Pancreas (tissue), 10 donors: ENCODE measurements at regions not wholly inside any gene's neighbourhood (a gene's known extent, or its start where the extent isn't known, plus 50 kb on each side); places are given as distances from the start of the nearest gene placed in this dataset.
A peak's percentile ranks its signal among the peaks of the same experiment; 100 is the strongest.

ENCODE experiments used
- ATAC-seq, 4 donors: fragments of 200-7000 bp; cut with Tn5 transposase; one replicate each; pipeline versions ENCODE4 v1.8.0 to v1.9.1; 2020; ENCODE audit warnings: mild to moderate bottlenecking in 4 of 4, moderate library complexity in 4 of 4
- DNase-seq, 6 donors: peaks; one replicate each; pipeline ENCODE4 v3.0.0-alpha.2; 2020
- FAIRE-seq: peaks from 2 replicates; lab custom pipeline; 2012; peaks lifted over from hg19 to GRCh38; lab: Jason Lieb, UNC
- H3K27ac ChIP-seq, 4 donors: fragments of 200-600 bp; sonication (generic); 1 replicate in 3 of 4; 2 replicates in 1 of 4; pipeline versions ENCODE4 v1.5.0 to v1.8.0; 2020
- H3K27me3 ChIP-seq, 4 donors: fragments of 200-600 bp; one replicate each; pipeline ENCODE4 v1.8.0; 2021
- H3K36me3 ChIP-seq, 3 donors: fragments of 200-600 bp; sonication (generic) in 1 of 3; one replicate each; pipeline versions ENCODE4 v1.5.0 to v1.8.0; 2020 to 2021
- H3K4me1 ChIP-seq, 3 donors: fragments of 200-600 bp; one replicate each; pipeline ENCODE4 v1.8.0; 2021
- H3K4me3 ChIP-seq, 4 donors: fragments of 200-600 bp; sonication (generic) in 2 of 4; one replicate each; pipeline versions ENCODE4 v1.5.0 to v1.8.0; 2020 to 2021
- H3K9me3 ChIP-seq, 4 donors: fragments of 200-600 bp; one replicate each; pipeline ENCODE4 v1.8.0; 2021
- CTCF ChIP-seq, 4 donors: fragments of 200-600 bp; sonication (generic) in 3 of 4; IDR thresholded peaks; one replicate each; pipeline versions ENCODE4 v1.5.0 to v1.8.0; 2021; ENCODE audit warnings: antibody characterized with exemption in 4 of 4
- WGBS, 2 donors: extraction: QIAGEN DNeasy Blood & Tissue Kit; methylation state at CpG; one replicate each; pipeline ENCODE4 v1.1.7; 2013; 5-methylcytosine and 5-hydroxymethylcytosine counted together
- intact Hi-C, 3 donors: fragments of 100-400 bp; cut with DNase I; formaldehyde crosslinking; loops; one replicate each; pipeline versions ENCODE4 v1.11.1 to v1.14.2; 2022
- donor health status: healthy with polysubstance abuse.
- donor health status: DM: no; HTN: no; CAD: no; lungs with moderate emphysema.
- donor health status: DM: no; HTN: no; CAD: no.
- donor health status: control.
- donor health status: control.
- donor health status: Bipolar disorder and iron deficiency.
- donor health status: DM: yes; HTN: yes; CAD: no.
- donor health status: DM: no; HTN: no; CAD: no.
- donor health status: DM: no; HTN: no; CAD: no.
- donor health status: DM: yes; HTN: yes; CAD: no.

- intact Hi-C loops, result loop anchor here in 1 of 3 donors (10.0 kb wide), 1 partner anchor 107 kb away; the partner anchor contains the start of gene COL1A2
- FAIRE-seq, result no peak
These were observed 106.6 kb upstream of the COL1A2 start for GRCh38 chr7:94288096-94288495.

DNA sequence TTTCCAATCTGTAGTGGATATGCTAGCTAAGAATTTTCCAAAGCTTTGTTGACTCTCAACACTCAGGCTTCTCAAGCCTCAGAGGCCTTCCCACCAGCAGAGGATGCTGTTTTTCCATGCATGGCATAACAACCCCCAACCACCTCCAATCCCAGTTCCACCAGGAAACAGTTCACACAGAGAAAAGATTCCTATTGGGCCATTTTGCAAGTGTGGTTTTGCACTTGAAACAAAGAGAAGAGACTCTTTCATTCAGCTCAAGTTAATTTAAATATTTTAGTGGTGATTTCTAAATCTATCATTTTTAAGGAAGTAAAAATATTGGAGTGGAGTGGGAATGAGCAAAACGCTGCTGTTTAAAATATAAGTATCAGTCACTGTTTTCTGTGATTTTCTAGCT, 105.6 kb upstream of the COL1A2 start:
- Histone ChIP-seq H3K36me3 (no peaks in the 10 kb centered on the region), H3K9me3 (no peaks in the 10 kb centered on the region), H3K27ac (no peak overlapping the region), H3K27me3 (no peaks in the 10 kb centered on the region), H3K4me1 (no peaks in the 10 kb centered on the region), H3K4me3 (no peak overlapping the region)
- peak; percentile 94 to 100 (median 98) for ATAC-seq
- intact Hi-C loops, result loop anchor here in 1 of 3 donors (10.0 kb wide), 1 partner anchor 106 kb away; the partner anchor contains the start of gene COL1A2
- peak; percentile 33 to 72 (median 60) for TF ChIP-seq CTCF (IDR thresholded peaks at IDR 0.05)
- no peak for FAIRE-seq
- peak in 4 of 6 donors; percentile 32 to 74 (median 60) for DNase-seq
- WGBS, 2 donors, result 67 to 69% methylated on average over 1 of the region's 1 CpG

More at GRCh38 chr7:94288096-94288495, 106.6 kb upstream of the COL1A2 start:
- no peak for TF ChIP-seq CTCF (IDR thresholded peaks at IDR 0.05)
- ATAC-seq, result no peak
- no peak for DNase-seq
- peaks cover 0 to 3% (median 0%) of the 10 kb centered on the region in 3 donors for H3K4me1 ChIP-seq
- no peak overlapping the region for H3K27ac ChIP-seq
- no peaks in the 10 kb centered on the region for H3K27me3 ChIP-seq
- 54 to 56% methylated on average over 1 of the region's 1 CpG for WGBS, 2 donors
- H3K4me3 ChIP-seq, result no peak overlapping the region
- no peaks in the 10 kb centered on the region for H3K36me3 ChIP-seq
- no peaks in the 10 kb centered on the region for H3K9me3 ChIP-seq

DNA sequence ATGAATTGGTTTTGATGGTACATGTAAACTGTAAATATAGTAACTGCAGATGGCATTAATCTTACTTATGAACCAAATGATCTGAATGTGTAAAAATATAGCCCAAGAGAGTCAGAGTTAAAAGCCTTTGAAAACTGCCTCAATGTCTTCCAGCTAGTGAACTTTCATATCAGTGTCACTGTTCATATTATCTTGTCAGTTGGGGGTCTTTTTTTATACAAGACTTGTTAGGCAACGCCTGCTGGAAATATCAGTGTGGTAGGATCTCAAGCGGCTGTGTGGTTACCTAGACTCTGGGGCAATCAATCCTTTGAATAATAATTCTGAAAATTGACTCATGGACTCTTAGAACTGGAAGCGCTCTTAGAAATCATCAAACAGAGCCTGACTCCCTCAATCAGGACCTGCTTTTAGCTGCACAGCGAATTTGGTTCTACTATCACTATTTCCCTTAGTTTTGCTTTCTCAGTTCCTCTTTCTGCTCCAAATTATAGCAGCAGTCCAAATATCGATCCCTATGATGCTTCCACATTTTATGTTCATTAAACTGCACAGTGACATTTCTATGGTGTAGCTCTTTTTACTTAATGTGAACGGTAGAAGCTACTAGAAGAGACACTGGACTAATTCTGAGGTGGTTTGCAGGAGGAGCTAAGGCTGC, 100.1 kb upstream of the COL1A2 start:
- FAIRE-seq, result no peak
- WGBS, 2 donors, result 69% methylated on average over 6 of the region's 6 CpGs

GRCh38 chr7:94295850-94296249, 98.8 kb upstream of the COL1A2 start:
- Histone ChIP-seq H3K4me3 (no peak overlapping the region), H3K4me1 (peaks cover 0 to 8% (median 5%) of the 10 kb centered on the region in 3 donors), H3K9me3 (no peaks in the 10 kb centered on the region), H3K27me3 (no peaks in the 10 kb centered on the region), H3K36me3 (no peaks in the 10 kb centered on the region), H3K27ac (no peak overlapping the region)
- peak in 2 of 4 donors; percentile 8 to 15 for TF ChIP-seq CTCF (IDR thresholded peaks at IDR 0.05)
- intact Hi-C loops, result no loop called here
- FAIRE-seq (peak; percentile 87), DNase-seq (no peak), ATAC-seq (peak; percentile 50 to 91 (median 86))
- 48 to 56% methylated on average over 4 of the region's 4 CpGs for WGBS, 2 donors

More for the DNA sequence above, 100.1 kb upstream of the COL1A2 start:
- H3K36me3 ChIP-seq, result no peaks in the 10 kb centered on the region
- no peak for DNase-seq
- H3K27ac ChIP-seq, result no peak overlapping the region
- intact Hi-C loops, result loop anchor here in 1 of 3 donors (5.0 kb wide), 1 partner anchor 98 kb away; the partner anchor contains the start of gene COL1A2
- no peaks in the 10 kb centered on the region for H3K27me3 ChIP-seq
- no peak for TF ChIP-seq CTCF (IDR thresholded peaks at IDR 0.05)
- H3K4me1 ChIP-seq, result peaks cover 0 to 6% (median 5%) of the 10 kb centered on the region in 3 donors
- ATAC-seq, result no peak
- H3K9me3 ChIP-seq, result no peaks in the 10 kb centered on the region
- H3K4me3 ChIP-seq, result no peak overlapping the region

GRCh38 chr7:94296881-94297280, 97.8 kb upstream of the COL1A2 start:
- Histone ChIP-seq H3K4me1 (peaks cover 0 to 14% (median 11%) of the 10 kb centered on the region in 3 donors), H3K27ac (no peak overlapping the region), H3K36me3 (no peaks in the 10 kb centered on the region), H3K27me3 (no peaks in the 10 kb centered on the region), H3K4me3 (no peak overlapping the region), H3K9me3 (no peaks in the 10 kb centered on the region)
- no peak for FAIRE-seq
- TF ChIP-seq CTCF (IDR thresholded peaks at IDR 0.05), result no peak
- 81 to 84% methylated on average over 2 of the region's 2 CpGs for WGBS, 2 donors
- no peak for DNase-seq
- intact Hi-C loops, result no loop called here
- no peak for ATAC-seq
